Naive thymus-derived CD8-positive, alpha-beta T cell (primary cell): ENCODE measurements at regions not wholly inside any gene's neighbourhood (a gene's known extent, or its start where the extent isn't known, plus 50 kb on each side); places are given as distances from the start of the nearest gene placed in this dataset.
"Not testable (repeated sequence)": the region's sequence is repeated elsewhere in the genome, so short reads cannot be mapped to it uniquely, and the experiment has no call there.

Source experiments
- ATAC-seq, 2 donors: fragments of 150-1000 bp; cut with Tn5 transposase in 1 of 2; sonication (Bioruptor Pico), chemical (Tn5 transposase) in 1 of 2; 1 replicate in 1 of 2; 2 replicates in 1 of 2; pipeline ENCODE4 v1.10.0; 2021; ENCODE audit warnings: mild to moderate bottlenecking in 2 of 2, moderate library complexity in 2 of 2
- POLR2A ChIA-PET: fragments of 350-600 bp; sonication (Branson Sonifier 250); formaldehyde crosslinking; loops from one replicate; lab custom pipeline; 2021; ENCODE audit warnings: antibody characterized with exemption; lab: Charles Lee
- DNase-seq, 10 donors: peaks; one replicate each; pipeline versions ENCODE4 v3.0.0 to v3.0.0-alpha.2; 2020 to 2022
- H3K27ac Mint-ChIP-seq, 10 donors: one replicate each; pipeline ENCODE4 v1.8.0; 2020 to 2022; ENCODE audit warnings: mild to moderate bottlenecking in 10 of 10, mixed read lengths in 10 of 10, moderate library complexity in 4 of 10, inconsistent platforms in 1 of 10
- H3K27me3 Mint-ChIP-seq, 5 donors: one replicate each; pipeline ENCODE4 v1.8.0; 2021 to 2022; ENCODE audit warnings: mixed read lengths in 5 of 5
- H3K36me3 Mint-ChIP-seq, 3 donors: one replicate each; pipeline ENCODE4 v1.8.0; 2020 to 2022; ENCODE audit warnings: mixed read lengths in 3 of 3, mild to moderate bottlenecking in 2 of 3, inconsistent platforms in 1 of 3
- H3K4me1 Mint-ChIP-seq, 4 donors: one replicate each; pipeline ENCODE4 v1.8.0; 2021 to 2022; ENCODE audit warnings: mixed read lengths in 4 of 4
- H3K4me3 Mint-ChIP-seq, 10 donors: one replicate each; pipeline ENCODE4 v1.8.0; 2020 to 2022; ENCODE audit warnings: mild to moderate bottlenecking in 10 of 10, mixed read lengths in 10 of 10, moderate library complexity in 6 of 10, inconsistent platforms in 1 of 10
- H3K9me3 Mint-ChIP-seq, 9 donors: one replicate each; pipeline ENCODE4 v1.8.0; 2020 to 2022; ENCODE audit warnings: mixed read lengths in 9 of 9, mild to moderate bottlenecking in 3 of 9, inconsistent platforms in 1 of 9, moderate library complexity in 1 of 9

DNA sequence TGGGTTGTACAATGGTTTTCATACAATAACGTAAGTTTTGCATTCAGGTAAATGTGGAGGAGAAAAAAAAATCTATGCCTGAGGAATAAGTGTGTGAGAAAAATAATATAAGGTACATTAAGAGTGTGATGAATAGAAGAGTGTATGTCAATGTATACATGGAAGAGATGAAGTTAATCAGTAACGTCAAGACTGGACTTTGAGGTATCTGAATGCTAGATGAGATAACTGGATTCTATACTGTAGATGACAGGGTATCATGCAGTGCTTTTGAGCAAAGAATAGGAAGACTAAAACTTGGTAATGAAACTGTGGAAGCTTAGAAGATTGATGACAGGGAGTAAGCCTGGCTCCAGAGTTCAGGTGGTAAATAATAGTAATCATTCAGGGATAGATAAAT, 666.7 kb upstream of the SGO1 start:
- peaks cover 0 to 15% (median 5%) of the 10 kb centered on the region in 9 donors for H3K9me3 Mint-ChIP-seq
- no peak for ATAC-seq
- no peaks in the 10 kb centered on the region for H3K4me1 Mint-ChIP-seq
- DNase-seq: no peak
- H3K36me3 Mint-ChIP-seq: no peaks in the 10 kb centered on the region
- H3K27me3 Mint-ChIP-seq: no peaks in the 10 kb centered on the region
- H3K4me3 Mint-ChIP-seq: no peak overlapping the region
- H3K27ac Mint-ChIP-seq: no peak overlapping the region
- POLR2A ChIA-PET: no interaction called here

- POLR2A ChIA-PET: no interaction called here
- H3K4me3 Mint-ChIP-seq: no peak overlapping the region
- ATAC-seq (no peak), DNase-seq (no peak)
- no peak overlapping the region for H3K27ac Mint-ChIP-seq
- no peaks in the 10 kb centered on the region for H3K27me3 Mint-ChIP-seq
- peaks cover 0 to 19% (median 6%) of the 10 kb centered on the region in 9 donors for H3K9me3 Mint-ChIP-seq
- H3K4me1 Mint-ChIP-seq: no peaks in the 10 kb centered on the region
- no peaks in the 10 kb centered on the region for H3K36me3 Mint-ChIP-seq
Measured at GRCh38 chr3:20849975-20850374, 664.0 kb upstream of the SGO1 start.

DNA sequence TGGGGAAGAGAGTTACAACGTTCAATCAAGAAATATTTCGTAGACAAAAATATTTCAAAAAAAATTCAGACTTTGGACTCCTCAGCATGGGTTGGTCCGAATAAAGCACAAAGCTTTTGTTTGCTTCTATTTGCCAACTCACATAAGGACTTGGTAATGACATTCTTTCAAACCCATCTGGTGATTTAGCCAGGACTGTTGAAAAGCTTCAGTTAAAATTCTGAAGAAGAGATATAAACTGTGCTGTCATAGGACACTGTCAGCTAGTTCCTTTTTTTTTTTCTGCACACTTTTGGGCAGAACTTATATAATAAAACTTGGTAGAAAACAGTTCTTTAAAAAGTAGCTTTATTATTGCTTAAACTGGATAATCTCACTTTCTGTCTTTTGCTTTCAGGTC, 660.8 kb upstream of the SGO1 start:
- Mint-ChIP-seq H3K36me3 (peaks cover 0 to 8% (median 2%) of the 10 kb centered on the region in 3 donors), H3K27me3 (no peaks in the 10 kb centered on the region), H3K27ac (no peak overlapping the region), H3K4me1 (peaks cover 0 to 2% (median 0%) of the 10 kb centered on the region in 4 donors), H3K9me3 (peaks cover 0 to 39% (median 14%) of the 10 kb centered on the region in 9 donors), H3K4me3 (no peak overlapping the region)
- ATAC-seq (no peak), DNase-seq (no peak)
- POLR2A ChIA-PET: no interaction called here

DNA sequence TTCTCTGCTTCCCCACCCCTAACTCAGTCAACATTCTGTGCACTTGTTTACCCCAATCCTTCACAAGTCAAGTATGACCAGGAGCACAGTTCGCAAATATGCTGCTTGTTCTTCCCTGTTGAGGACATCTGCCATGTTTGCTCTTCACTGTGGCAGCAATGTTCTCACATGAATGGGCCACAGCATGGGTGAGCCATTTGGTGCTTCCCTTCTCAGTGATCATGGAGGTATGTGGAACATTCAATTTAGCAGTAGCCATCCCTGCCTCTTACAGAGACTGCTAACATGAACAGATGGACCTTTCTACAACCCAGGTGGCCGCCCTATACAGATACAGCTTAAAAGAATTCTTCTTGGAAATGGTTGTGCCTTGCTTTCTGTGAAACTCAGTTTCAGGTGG, 660.1 kb upstream of the SGO1 start:
- Mint-ChIP-seq H3K27ac (no peak overlapping the region), H3K4me1 (peaks cover 0 to 2% (median 0%) of the 10 kb centered on the region in 4 donors), H3K36me3 (peaks cover 0 to 9% (median 2%) of the 10 kb centered on the region in 3 donors), H3K4me3 (no peak overlapping the region), H3K9me3 (peaks cover 0 to 39% (median 14%) of the 10 kb centered on the region in 9 donors), H3K27me3 (no peaks in the 10 kb centered on the region)
- POLR2A ChIA-PET: no interaction called here
- DNase-seq (no peak), ATAC-seq (no peak)

GRCh38 chr3:20844851-20845250, 658.8 kb upstream of the SGO1 start:
- Mint-ChIP-seq H3K27ac (no peak overlapping the region), H3K4me1 (peaks cover 0 to 2% (median 0%) of the 10 kb centered on the region in 4 donors), H3K4me3 (no peak overlapping the region), H3K27me3 (no peaks in the 10 kb centered on the region), H3K9me3 (peaks cover 0 to 44% (median 12%) of the 10 kb centered on the region in 9 donors), H3K36me3 (peaks cover 0 to 16% (median 2%) of the 10 kb centered on the region in 3 donors)
- POLR2A ChIA-PET: no interaction called here
- no peak for DNase-seq
- no peak for ATAC-seq

GRCh38 chr3:20842594-20843436, 656.8 kb upstream of the SGO1 start:
- DNase-seq (no peak), ATAC-seq (no peak)
- POLR2A ChIA-PET: no interaction called here
- H3K36me3 Mint-ChIP-seq: peaks cover 0 to 16% (median 2%) of the 10 kb centered on the region in 3 donors
- H3K4me1 Mint-ChIP-seq: peaks cover 0 to 2% (median 0%) of the 10 kb centered on the region in 4 donors
- no peaks in the 10 kb centered on the region for H3K27me3 Mint-ChIP-seq
- H3K27ac Mint-ChIP-seq: no peak overlapping the region
- H3K9me3 Mint-ChIP-seq: peaks cover 0 to 53% (median 11%) of the 10 kb centered on the region in 9 donors
- no peak overlapping the region for H3K4me3 Mint-ChIP-seq

- ATAC-seq (no peak), DNase-seq (no peak)
- H3K4me3 Mint-ChIP-seq: no peak overlapping the region
- POLR2A ChIA-PET: no interaction called here
- H3K4me1 Mint-ChIP-seq: peaks cover 0 to 2% (median 0%) of the 10 kb centered on the region in 4 donors
- peaks cover 0 to 16% (median 2%) of the 10 kb centered on the region in 3 donors for H3K36me3 Mint-ChIP-seq
- no peaks in the 10 kb centered on the region for H3K27me3 Mint-ChIP-seq
- no peak overlapping the region for H3K27ac Mint-ChIP-seq
- H3K9me3 Mint-ChIP-seq: peaks cover 0 to 45% (median 10%) of the 10 kb centered on the region in 9 donors
Measured at GRCh38 chr3:20842002-20842401, 656.0 kb upstream of the SGO1 start.

- no peak for DNase-seq
- no peaks in the 10 kb centered on the region for H3K4me1 Mint-ChIP-seq
- no peak overlapping the region for H3K4me3 Mint-ChIP-seq
- H3K9me3 Mint-ChIP-seq: peaks cover 0 to 50% (median 10%) of the 10 kb centered on the region in 9 donors
- no peak overlapping the region for H3K27ac Mint-ChIP-seq
- peaks cover 0 to 18% (median 0%) of the 10 kb centered on the region in 3 donors for H3K36me3 Mint-ChIP-seq
- POLR2A ChIA-PET: no interaction called here
- no peak for ATAC-seq
- no peaks in the 10 kb centered on the region for H3K27me3 Mint-ChIP-seq
Measured at GRCh38 chr3:20837676-20838302, 651.8 kb upstream of the SGO1 start.

DNA sequence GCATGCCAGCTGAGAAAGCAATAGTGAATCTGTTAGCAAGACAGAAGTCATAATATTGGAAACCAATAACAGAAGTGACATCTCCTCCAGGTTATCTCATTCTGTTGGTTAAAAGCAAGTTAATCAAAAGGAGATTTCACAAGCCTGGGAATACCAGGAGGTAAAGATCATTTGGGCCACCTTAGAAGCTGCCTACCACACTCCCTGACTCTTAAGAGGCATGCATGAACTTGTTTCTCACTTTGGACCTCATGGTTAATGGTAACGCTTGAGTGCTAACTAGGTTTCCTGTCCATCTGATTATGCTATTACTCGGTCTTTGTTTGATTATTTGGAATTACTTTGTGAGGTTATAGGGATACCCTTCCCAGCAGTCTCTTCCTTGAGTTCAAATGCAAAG, 650.8 kb upstream of the SGO1 start:
- Mint-ChIP-seq H3K36me3 (peaks cover 0 to 14% (median 0%) of the 10 kb centered on the region in 3 donors), H3K4me3 (no peak overlapping the region), H3K9me3 (peaks cover 0 to 45% (median 10%) of the 10 kb centered on the region in 9 donors), H3K27me3 (no peaks in the 10 kb centered on the region), H3K4me1 (no peaks in the 10 kb centered on the region), H3K27ac (no peak overlapping the region)
- no peak for ATAC-seq
- no peak for DNase-seq
- POLR2A ChIA-PET: no interaction called here

- Mint-ChIP-seq H3K4me1 (no peaks in the 10 kb centered on the region), H3K27ac (no peak overlapping the region), H3K4me3 (no peak overlapping the region), H3K9me3 (peaks cover 0 to 31% (median 11%) of the 10 kb centered on the region in 9 donors), H3K36me3 (peaks cover 0 to 11% (median 0%) of the 10 kb centered on the region in 3 donors), H3K27me3 (no peaks in the 10 kb centered on the region)
- ATAC-seq: no peak
- DNase-seq: no peak
- POLR2A ChIA-PET: no interaction called here
Measured at GRCh38 chr3:20832963-20833362, 647.0 kb upstream of the SGO1 start.

DNA sequence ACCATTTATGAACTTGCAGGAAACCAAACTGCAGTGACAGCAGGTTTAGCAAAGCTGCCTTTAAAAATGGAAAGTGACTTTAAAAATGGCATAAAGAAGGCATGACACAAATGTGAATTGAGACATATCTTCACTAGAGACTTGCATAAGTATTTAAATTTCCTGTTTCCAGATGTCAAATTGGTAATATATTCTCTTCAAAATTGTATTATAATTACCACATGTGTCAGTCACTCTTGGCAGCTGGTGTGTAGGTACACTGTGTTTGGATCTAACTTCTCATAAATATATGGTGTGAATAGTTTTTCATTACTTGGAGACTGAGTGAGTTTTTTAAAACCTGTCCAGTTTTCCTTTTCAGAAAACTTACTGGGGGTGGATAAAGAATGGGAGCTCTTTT, 636.2 kb upstream of the SGO1 start:
- DNase-seq (no peak), ATAC-seq (no peak)
- peaks cover 0 to 11% (median 5%) of the 10 kb centered on the region in 3 donors for H3K36me3 Mint-ChIP-seq
- H3K9me3 Mint-ChIP-seq: peaks cover 14 to 77% (median 45%) of the 10 kb centered on the region in 9 donors
- POLR2A ChIA-PET: no interaction called here
- no peak overlapping the region for H3K27ac Mint-ChIP-seq
- H3K27me3 Mint-ChIP-seq: no peaks in the 10 kb centered on the region
- no peak overlapping the region for H3K4me3 Mint-ChIP-seq
- no peaks in the 10 kb centered on the region for H3K4me1 Mint-ChIP-seq

GRCh38 chr3:20820872-20821271, 634.9 kb upstream of the SGO1 start:
- H3K36me3 Mint-ChIP-seq: peaks cover 0 to 11% (median 5%) of the 10 kb centered on the region in 3 donors

DNA sequence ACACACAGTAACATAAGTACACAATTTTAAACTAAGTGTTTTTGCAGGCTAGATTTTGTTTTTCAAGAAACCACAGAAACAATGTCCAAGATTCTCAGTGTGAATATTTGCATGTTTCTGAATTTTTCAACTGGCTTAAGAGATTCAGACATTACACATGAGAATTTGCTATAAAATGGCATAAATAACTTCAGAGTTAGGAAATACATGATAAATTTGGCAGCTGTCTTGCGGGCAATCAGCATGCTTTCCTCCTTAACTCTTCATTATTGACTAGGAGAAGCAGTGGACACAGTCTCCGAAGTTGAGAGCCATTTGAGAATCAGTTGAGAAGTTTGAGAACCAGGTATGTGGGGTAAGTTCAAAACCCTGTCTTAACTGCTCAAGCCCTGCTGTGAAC, 625.6 kb upstream of the SGO1 start:
- no peaks in the 10 kb centered on the region for H3K27me3 Mint-ChIP-seq
- DNase-seq (no peak), ATAC-seq (no peak)
- POLR2A ChIA-PET: no interaction called here
- no peaks in the 10 kb centered on the region for H3K4me1 Mint-ChIP-seq
- peaks cover 9 to 74% (median 26%) of the 10 kb centered on the region in 9 donors for H3K9me3 Mint-ChIP-seq
- no peak overlapping the region for H3K27ac Mint-ChIP-seq
- H3K4me3 Mint-ChIP-seq: no peak overlapping the region
- H3K36me3 Mint-ChIP-seq: peaks cover 0 to 11% (median 3%) of the 10 kb centered on the region in 3 donors

More at GRCh38 chr3:20820872-20821271, 634.9 kb upstream of the SGO1 start:
- POLR2A ChIA-PET, DNase-seq, H3K27me3 Mint-ChIP-seq, H3K27ac Mint-ChIP-seq, H3K4me3 Mint-ChIP-seq, H3K4me1 Mint-ChIP-seq, ATAC-seq: not testable (repeated sequence)
- H3K9me3 Mint-ChIP-seq: peaks cover 14 to 76% (median 48%) of the 10 kb centered on the region in 9 donors
